Progenitor cell of endocrine pancreas (in vitro differentiated cells): ENCODE measurements at regions not wholly inside any gene's neighbourhood (a gene's known extent, or its start where the extent isn't known, plus 50 kb on each side); places are given as distances from the start of the nearest gene placed in this dataset.
"Not testable (repeated sequence)": the region's sequence is repeated elsewhere in the genome, so short reads cannot be mapped to it uniquely, and the experiment has no call there.

Source experiments
- DNase-seq: peaks from one replicate; pipeline ENCODE4 v3.0.0; 2021; ENCODE audit warnings: low spot score; ENCODE audit not compliant: unreplicated experiment
- H3K27ac Mint-ChIP-seq: 2 replicates; pipeline ENCODE4 v1.8.0; 2021; ENCODE audit warnings: mild to moderate bottlenecking, moderate library complexity, mixed read lengths
- H3K27me3 Mint-ChIP-seq: 2 replicates; pipeline ENCODE4 v1.8.0; 2021; ENCODE audit warnings: mixed read lengths
- H3K36me3 Mint-ChIP-seq: 2 replicates; pipeline ENCODE4 v1.8.0; 2022; ENCODE audit warnings: mixed read lengths; ENCODE audit not compliant: insufficient read depth
- H3K4me1 Mint-ChIP-seq: 2 replicates; pipeline ENCODE4 v1.8.0; 2021; ENCODE audit warnings: low read depth, mixed read lengths
- H3K4me3 Mint-ChIP-seq: 2 replicates; pipeline ENCODE4 v1.8.0; 2021; ENCODE audit warnings: low read depth, mild to moderate bottlenecking, moderate library complexity, mixed read lengths
- H3K9me3 Mint-ChIP-seq: 2 replicates; pipeline ENCODE4 v1.8.0; 2021; ENCODE audit warnings: low read depth, mixed read lengths
- TF ChIP-seq, protein P1 (sequence below): fragments of 200-600 bp; sonication (generic); IDR thresholded peaks from one replicate; pipeline ENCODE4 v1.5.0; 2021; ENCODE audit warnings: antibody characterized with exemption, mild to moderate bottlenecking; ENCODE audit not compliant: unreplicated experiment

DNA sequence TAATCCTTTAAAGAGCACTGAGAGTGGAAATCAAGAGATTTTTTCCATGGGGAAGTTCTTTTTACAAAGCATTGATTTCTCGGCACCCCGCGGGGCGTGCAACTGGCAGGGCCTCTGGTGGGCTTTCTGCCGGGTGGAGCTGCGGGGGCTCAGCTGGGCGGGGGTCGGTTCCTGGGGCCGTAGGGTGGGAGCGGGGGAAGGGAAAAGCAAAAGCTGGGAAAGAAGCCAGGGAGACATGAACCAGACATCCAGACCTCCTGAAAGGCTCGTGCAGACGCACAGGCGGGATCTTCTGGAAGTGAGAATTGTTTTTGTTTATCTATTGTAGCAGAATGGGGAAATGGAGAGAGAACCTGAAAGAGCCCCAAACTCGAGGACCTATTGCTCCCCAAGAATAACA lies 235.2 kb downstream of the FAM72C start:
- H3K4me1 Mint-ChIP-seq, result peaks cover 6% of the 10 kb centered on the region
- TF ChIP-seq, protein P1, sequence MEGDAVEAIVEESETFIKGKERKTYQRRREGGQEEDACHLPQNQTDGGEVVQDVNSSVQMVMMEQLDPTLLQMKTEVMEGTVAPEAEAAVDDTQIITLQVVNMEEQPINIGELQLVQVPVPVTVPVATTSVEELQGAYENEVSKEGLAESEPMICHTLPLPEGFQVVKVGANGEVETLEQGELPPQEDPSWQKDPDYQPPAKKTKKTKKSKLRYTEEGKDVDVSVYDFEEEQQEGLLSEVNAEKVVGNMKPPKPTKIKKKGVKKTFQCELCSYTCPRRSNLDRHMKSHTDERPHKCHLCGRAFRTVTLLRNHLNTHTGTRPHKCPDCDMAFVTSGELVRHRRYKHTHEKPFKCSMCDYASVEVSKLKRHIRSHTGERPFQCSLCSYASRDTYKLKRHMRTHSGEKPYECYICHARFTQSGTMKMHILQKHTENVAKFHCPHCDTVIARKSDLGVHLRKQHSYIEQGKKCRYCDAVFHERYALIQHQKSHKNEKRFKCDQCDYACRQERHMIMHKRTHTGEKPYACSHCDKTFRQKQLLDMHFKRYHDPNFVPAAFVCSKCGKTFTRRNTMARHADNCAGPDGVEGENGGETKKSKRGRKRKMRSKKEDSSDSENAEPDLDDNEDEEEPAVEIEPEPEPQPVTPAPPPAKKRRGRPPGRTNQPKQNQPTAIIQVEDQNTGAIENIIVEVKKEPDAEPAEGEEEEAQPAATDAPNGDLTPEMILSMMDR, result no peak
- peak overlapping the region; percentile 68 for H3K27ac Mint-ChIP-seq
- H3K4me3 Mint-ChIP-seq, result peak overlapping the region; percentile 77
- no peaks in the 10 kb centered on the region for H3K27me3 Mint-ChIP-seq
- H3K36me3 Mint-ChIP-seq, result no peaks in the 10 kb centered on the region
- no peak for DNase-seq
- peaks cover 4% of the 10 kb centered on the region for H3K9me3 Mint-ChIP-seq

DNA sequence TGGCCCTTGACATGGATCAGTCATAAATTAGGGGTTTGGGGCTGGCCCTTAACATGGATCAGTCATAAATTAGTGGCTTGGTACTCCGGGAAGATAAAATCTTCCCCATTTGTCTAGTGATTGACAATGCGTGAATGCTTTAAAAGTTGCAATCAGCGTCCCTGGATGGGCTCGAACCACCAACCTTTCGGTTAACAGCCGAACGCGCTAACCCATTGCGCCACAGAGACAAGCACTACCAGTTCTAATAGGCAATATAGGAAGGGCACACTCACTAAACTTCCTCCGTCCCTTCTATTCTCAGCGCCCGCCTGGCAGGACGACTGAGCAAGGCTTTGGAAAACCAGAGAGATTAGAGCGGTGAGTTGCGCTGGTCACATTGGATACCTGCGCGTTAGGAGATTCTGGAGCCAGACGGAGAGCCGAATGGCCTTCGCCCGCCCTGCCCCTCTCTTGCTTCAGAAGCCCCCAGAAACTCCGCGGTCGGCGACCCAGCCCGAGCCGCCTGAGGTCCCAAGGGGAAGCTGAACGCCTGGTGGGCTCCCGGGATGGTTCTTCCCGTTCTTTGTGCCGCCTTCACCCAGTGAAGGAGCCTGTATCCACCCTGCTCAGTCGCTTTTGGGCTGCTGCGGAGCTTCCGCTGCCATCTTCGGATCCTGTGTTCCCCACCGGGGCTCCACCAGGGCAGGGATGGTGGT lies 235.9 kb downstream of the FAM72C start:
- peak overlapping the region; percentile 68 for H3K27ac Mint-ChIP-seq
- peak overlapping the region; percentile 77 for H3K4me3 Mint-ChIP-seq
- no peaks in the 10 kb centered on the region for H3K36me3 Mint-ChIP-seq
- H3K9me3 Mint-ChIP-seq, result peaks cover 6% of the 10 kb centered on the region
- DNase-seq, result no peak
- H3K4me1 Mint-ChIP-seq, result peaks cover 6% of the 10 kb centered on the region
- TF ChIP-seq, protein P1, result no peak
- H3K27me3 Mint-ChIP-seq, result no peaks in the 10 kb centered on the region

DNA sequence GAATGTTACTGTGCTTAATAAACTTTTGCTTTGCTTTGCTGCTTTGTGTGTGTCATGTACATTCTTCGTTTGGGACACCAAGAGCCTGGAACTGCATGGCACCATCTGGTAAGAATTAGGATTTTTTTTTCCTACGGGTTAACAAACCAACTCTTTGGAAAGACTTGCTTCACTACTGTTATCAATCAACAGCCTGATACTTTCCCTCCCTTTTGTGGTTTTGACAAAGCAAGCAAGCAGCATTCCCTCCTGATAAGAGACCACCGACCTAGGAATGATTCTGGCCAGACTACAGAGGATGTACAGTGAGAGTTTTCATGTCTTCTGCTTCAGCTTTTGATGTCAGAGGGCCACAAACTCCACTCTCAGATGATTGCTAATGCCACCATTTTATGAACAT lies 237.5 kb downstream of the FAM72C start:
- H3K9me3 Mint-ChIP-seq, DNase-seq, H3K36me3 Mint-ChIP-seq, H3K4me3 Mint-ChIP-seq, H3K4me1 Mint-ChIP-seq, H3K27me3 Mint-ChIP-seq: not testable (repeated sequence)
- H3K27ac Mint-ChIP-seq, result peak overlapping the region; percentile 27

DNA sequence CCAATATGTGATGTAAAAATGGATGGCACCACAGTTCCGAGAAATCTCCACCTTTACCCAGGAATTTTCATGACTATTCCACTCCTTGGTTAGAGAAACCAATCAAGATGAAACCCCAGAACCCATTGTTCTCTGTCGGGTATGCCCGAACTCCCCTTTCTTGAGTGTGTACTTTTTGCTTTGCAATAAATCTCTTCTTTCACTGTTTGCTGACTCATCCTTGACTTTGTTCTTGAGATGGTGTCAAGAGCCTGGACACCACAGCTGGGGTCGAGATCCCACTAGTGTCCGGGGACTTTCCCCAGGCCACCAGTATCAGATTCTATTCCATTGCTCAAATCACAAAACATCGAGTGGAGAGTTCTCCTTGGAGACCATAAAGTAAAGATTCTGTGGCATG lies 240.9 kb downstream of the FAM72C start:
- H3K27me3 Mint-ChIP-seq, H3K4me1 Mint-ChIP-seq, DNase-seq, H3K27ac Mint-ChIP-seq, H3K4me3 Mint-ChIP-seq, H3K36me3 Mint-ChIP-seq: not testable (repeated sequence)
- H3K9me3 Mint-ChIP-seq, result peaks cover 11% of the 10 kb centered on the region

DNA sequence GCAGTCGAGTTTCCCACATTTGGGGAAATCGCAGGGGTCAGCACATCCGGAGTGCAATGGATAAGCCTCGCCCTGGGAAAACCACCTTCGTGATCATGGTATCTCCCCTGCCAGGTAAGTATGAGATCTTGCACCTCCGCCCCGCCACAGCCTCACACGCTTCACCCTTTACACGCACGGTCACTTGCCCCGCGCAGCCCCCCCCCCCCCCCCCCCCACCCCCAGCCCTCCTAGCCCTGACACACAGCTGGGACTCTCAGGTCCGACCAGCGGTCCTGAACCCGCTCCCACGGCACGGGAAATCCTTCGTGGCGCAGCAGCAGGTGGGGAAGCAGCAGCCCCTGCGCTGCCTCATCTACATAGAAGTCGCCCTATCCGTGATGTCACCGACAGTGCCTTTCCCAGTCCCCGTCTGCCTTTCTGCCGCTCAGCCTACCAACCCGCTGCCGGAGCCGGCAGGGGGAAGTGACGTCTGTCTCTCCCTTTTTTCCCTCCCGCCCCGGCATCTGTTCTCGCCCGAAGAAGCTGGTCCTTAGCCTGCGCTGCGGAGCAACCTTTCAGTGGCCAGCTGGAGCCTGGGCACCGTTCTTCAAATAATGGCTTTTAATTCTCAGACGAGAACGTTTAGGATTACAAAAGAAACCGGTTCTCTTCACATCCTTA lies 242.2 kb downstream of the FAM72C start:
- Mint-ChIP-seq H3K9me3 (peaks cover 11% of the 10 kb centered on the region), H3K27ac (peak overlapping the region; percentile 99), H3K4me3 (peak overlapping the region; percentile 48)
- H3K4me1 Mint-ChIP-seq, H3K36me3 Mint-ChIP-seq, DNase-seq, H3K27me3 Mint-ChIP-seq: not testable (repeated sequence)

DNA sequence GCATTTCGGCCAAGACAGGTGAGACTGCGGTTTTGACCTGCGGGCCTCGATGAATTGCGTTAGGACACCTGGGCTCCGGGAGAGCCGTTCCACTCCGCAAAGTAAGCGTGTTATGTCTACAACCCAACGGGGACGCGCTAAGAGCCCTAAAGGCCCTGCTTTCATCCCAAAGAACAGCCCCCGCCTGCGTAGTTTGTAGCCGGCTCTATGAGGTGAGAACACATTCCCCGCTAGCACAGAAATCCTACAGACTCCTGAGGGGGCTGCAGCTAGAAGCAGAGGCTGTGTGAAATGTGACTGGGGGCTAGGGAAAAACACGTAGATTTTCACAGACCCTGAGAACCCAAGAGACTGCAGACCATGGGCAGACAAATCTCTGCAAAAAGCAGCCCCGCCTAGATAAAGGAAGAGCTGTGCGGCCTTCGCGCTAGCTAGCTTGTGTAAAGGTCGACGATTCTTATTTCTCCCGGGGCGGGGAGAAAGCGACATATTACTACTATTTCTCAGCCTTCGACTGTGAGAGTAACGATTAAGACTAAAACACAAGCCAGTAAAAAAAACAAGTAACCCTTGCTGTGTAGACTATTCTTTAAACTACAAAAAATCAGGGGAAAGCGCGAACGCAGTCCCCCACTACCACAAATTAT lies 242.9 kb downstream of the FAM72C start:
- not testable (repeated sequence) for H3K27me3 Mint-ChIP-seq, H3K36me3 Mint-ChIP-seq, H3K4me3 Mint-ChIP-seq, DNase-seq, H3K4me1 Mint-ChIP-seq
- peak overlapping the region; percentile 99 for H3K27ac Mint-ChIP-seq
- peaks cover 15% of the 10 kb centered on the region for H3K9me3 Mint-ChIP-seq

DNA sequence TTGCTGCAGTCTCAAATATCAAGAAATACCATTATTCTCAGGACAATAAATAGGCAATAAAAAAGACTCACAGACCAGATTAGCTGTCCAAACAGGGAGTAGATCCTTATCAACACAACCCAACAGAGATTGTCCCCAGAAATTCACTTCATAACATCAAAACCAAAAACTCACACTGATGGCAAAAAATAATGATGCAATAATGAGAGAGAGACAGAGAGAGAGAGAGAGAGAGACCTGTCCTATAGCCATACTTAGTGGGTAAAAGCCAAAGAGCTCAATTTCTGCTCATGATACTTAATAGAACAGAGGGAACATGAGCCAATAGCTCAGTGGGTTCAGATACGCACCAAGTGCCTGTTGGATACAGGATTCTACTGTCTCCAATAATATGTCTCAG lies 244.5 kb downstream of the FAM72C start:
- Mint-ChIP-seq H3K27ac (no peak overlapping the region), H3K4me1 (peaks cover 2% of the 10 kb centered on the region), H3K27me3 (no peaks in the 10 kb centered on the region), H3K9me3 (peaks cover 12% of the 10 kb centered on the region), H3K4me3 (no peak overlapping the region), H3K36me3 (no peaks in the 10 kb centered on the region)
- TF ChIP-seq, protein P1, result no peak
- no peak for DNase-seq
